IPS-20b (cell line): ENCODE measurements at regions not wholly inside any gene's neighbourhood (a gene's known extent, or its start where the extent isn't known, plus 50 kb on each side); places are given as distances from the start of the nearest gene placed in this dataset.
"Not testable (repeated sequence)": the region's sequence is repeated elsewhere in the genome, so short reads cannot be mapped to it uniquely, and the experiment has no call there.

Experiments used
- H3K27ac ChIP-seq: one replicate; pipeline ENCODE4 v1.5.1; 2013; ENCODE audit warnings: low read length
- H3K27me3 ChIP-seq: 2 replicates; pipeline ENCODE4 v1.6.1; 2013; ENCODE audit warnings: mild to moderate bottlenecking, low read length, inconsistent platforms; ENCODE audit not compliant: insufficient read depth
- H3K36me3 ChIP-seq: 2 replicates; pipeline ENCODE4 v1.6.1; 2013; ENCODE audit warnings: low read depth, mild to moderate bottlenecking, inconsistent platforms, low read length, moderate library complexity; ENCODE audit not compliant: insufficient read depth
- H3K4me1 ChIP-seq: 2 replicates; pipeline ENCODE4 v1.6.1; 2013; ENCODE audit warnings: mild to moderate bottlenecking, control low read depth, inconsistent platforms, low read length, moderate library complexity; ENCODE audit not compliant: insufficient read depth
- H3K4me3 ChIP-seq: 2 replicates; pipeline ENCODE4 v1.5.1; 2013; ENCODE audit warnings: mild to moderate bottlenecking, low read length, inconsistent platforms
- H3K9ac ChIP-seq: 2 replicates; pipeline ENCODE4 v1.6.1; 2013; ENCODE audit warnings: low read depth, mild to moderate bottlenecking, inconsistent platforms, low read length, moderate library complexity
- H3K9me3 ChIP-seq: 2 replicates; pipeline ENCODE4 v1.6.1; 2013; ENCODE audit warnings: mild to moderate bottlenecking, low read depth, low read length, inconsistent platforms; ENCODE audit not compliant: insufficient read depth

GRCh38 chr1:146666275-146666674, 271.8 kb upstream of the NBPF12 start:
- not testable (repeated sequence) for H3K4me1 ChIP-seq, H3K9me3 ChIP-seq, H3K27ac ChIP-seq, H3K9ac ChIP-seq, H3K36me3 ChIP-seq, H3K27me3 ChIP-seq, H3K4me3 ChIP-seq

GRCh38 chr1:146660242-146660641, 277.9 kb upstream of the NBPF12 start:
- H3K27ac ChIP-seq, H3K36me3 ChIP-seq, H3K9ac ChIP-seq, H3K4me1 ChIP-seq, H3K27me3 ChIP-seq, H3K9me3 ChIP-seq, H3K4me3 ChIP-seq: not testable (repeated sequence)

- not testable (repeated sequence) for H3K9ac ChIP-seq, H3K9me3 ChIP-seq, H3K4me3 ChIP-seq, H3K36me3 ChIP-seq, H3K27ac ChIP-seq, H3K4me1 ChIP-seq, H3K27me3 ChIP-seq
Observed at GRCh38 chr1:146656356-146657060, 281.6 kb upstream of the NBPF12 start.

DNA sequence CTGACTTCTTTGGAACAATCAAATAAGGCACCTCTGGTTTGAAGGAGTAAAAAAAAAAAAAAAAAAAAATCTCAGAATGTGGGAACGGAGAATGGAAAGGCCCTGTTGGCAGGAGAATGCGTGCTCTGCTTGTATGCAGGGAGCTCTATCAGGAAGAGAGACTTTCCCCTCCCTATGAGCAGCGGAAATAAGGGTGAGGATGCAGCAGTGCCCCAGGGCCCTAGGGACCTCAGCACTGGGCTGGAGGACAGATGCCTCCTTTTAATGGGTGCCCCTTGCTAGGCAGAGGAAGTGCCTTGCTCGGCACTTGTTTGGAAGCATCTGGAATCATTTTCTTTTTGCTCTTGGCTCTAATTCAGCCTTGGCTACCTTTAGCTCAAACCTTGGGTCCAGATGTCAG, 283.4 kb upstream of the NBPF12 start:
- H3K9me3 ChIP-seq, H3K4me1 ChIP-seq, H3K9ac ChIP-seq, H3K27me3 ChIP-seq, H3K4me3 ChIP-seq, H3K36me3 ChIP-seq, H3K27ac ChIP-seq: not testable (repeated sequence)

- H3K9me3 ChIP-seq, H3K9ac ChIP-seq, H3K36me3 ChIP-seq, H3K27ac ChIP-seq, H3K27me3 ChIP-seq, H3K4me3 ChIP-seq, H3K4me1 ChIP-seq: not testable (repeated sequence)
Observed at GRCh38 chr1:146645978-146646604, 292.0 kb upstream of the NBPF12 start.

- H3K9ac ChIP-seq, H3K4me1 ChIP-seq, H3K27ac ChIP-seq, H3K9me3 ChIP-seq, H3K36me3 ChIP-seq, H3K27me3 ChIP-seq, H3K4me3 ChIP-seq: not testable (repeated sequence)
Observed at GRCh38 chr1:146641534-146641933, 296.6 kb upstream of the NBPF12 start.

DNA sequence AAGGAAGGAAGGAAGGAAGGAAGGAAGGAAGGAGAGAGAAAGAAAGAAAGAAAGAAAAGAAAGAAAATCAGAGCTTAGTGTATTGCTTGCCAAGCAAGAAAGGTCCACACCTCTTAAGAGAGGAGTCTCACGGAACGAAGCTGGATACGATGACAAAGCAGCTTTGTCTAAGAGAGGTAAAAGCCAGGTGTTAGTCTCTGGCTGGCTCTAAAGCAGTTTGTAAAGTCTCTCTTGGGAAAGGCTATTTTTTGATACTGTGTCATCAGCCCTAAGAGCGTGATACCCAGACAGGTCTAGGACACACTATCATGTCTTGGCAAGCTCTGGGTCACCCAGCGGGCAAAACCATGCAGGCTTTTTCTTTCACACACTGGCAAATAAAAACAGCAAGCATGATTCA, 297.5 kb upstream of the NBPF12 start:
- H3K9me3 ChIP-seq, H3K27ac ChIP-seq, H3K4me3 ChIP-seq, H3K27me3 ChIP-seq, H3K36me3 ChIP-seq, H3K4me1 ChIP-seq, H3K9ac ChIP-seq: not testable (repeated sequence)

DNA sequence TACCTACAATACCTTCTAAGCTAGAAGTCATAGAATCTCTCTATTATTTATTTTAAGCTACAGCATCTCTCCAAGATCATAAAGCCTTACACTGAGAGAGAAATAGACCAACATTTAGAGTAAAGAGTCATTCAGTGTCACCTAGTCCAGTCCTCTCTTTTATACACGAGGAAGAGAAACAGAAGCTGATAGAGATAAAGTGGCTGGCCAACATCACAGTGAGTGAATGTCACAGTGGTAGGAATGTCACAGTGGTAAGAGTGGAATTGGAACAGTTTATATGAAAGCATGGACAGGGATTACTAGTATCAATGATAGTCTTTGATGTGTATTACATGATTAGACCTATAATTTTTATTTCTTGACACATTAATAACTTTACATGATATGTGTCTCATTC, 307.8 kb upstream of the NBPF12 start:
- not testable (repeated sequence) for H3K4me1 ChIP-seq, H3K4me3 ChIP-seq, H3K9ac ChIP-seq, H3K27me3 ChIP-seq, H3K27ac ChIP-seq, H3K9me3 ChIP-seq, H3K36me3 ChIP-seq

DNA sequence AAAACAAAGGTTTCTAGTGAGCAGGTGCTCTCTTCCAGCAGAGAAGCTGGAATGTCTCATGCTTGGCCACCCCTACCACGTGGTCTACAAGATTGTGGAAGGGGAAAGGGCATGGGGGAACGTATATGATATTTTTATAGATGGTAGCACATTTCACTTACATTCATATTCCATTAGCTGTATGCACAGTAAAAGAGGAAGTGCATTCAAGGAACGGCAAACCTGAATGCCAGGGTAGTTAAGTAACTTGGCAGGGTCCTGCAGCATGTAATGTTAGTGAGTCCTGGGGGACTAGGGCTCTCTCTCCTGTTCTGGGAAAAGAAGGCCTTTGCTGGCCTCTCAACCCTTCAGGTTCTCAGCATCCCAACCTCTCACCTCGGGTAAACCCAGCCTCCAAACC, 319.5 kb upstream of the NBPF12 start:
- H3K4me1 ChIP-seq, H3K9ac ChIP-seq, H3K27ac ChIP-seq, H3K4me3 ChIP-seq, H3K36me3 ChIP-seq, H3K9me3 ChIP-seq, H3K27me3 ChIP-seq: not testable (repeated sequence)

GRCh38 chr1:146604681-146605080, 333.4 kb upstream of the NBPF12 start:
- H3K9me3 ChIP-seq, H3K4me1 ChIP-seq, H3K9ac ChIP-seq, H3K4me3 ChIP-seq, H3K27me3 ChIP-seq, H3K27ac ChIP-seq, H3K36me3 ChIP-seq: not testable (repeated sequence)

GRCh38 chr1:146600720-146601307, 337.3 kb upstream of the NBPF12 start:
- H3K27ac ChIP-seq, H3K9ac ChIP-seq, H3K36me3 ChIP-seq, H3K27me3 ChIP-seq, H3K9me3 ChIP-seq, H3K4me1 ChIP-seq, H3K4me3 ChIP-seq: not testable (repeated sequence)

GRCh38 chr1:146599906-146600305, 338.2 kb upstream of the NBPF12 start:
- not testable (repeated sequence) for H3K9me3 ChIP-seq, H3K9ac ChIP-seq, H3K4me1 ChIP-seq, H3K36me3 ChIP-seq, H3K27me3 ChIP-seq, H3K27ac ChIP-seq, H3K4me3 ChIP-seq
